Osteoblast (primary cell): ENCODE measurements at regions not wholly inside any gene's neighbourhood (a gene's known extent, or its start where the extent isn't known, plus 50 kb on each side); places are given as distances from the start of the nearest gene placed in this dataset.
"Not testable (repeated sequence)": the region's sequence is repeated elsewhere in the genome, so short reads cannot be mapped to it uniquely, and the experiment has no call there.

Experiments used
- DNase-seq: peaks from one replicate; pipeline ENCODE4 v3.0.0; 2011; ENCODE audit warnings: low spot score, mixed read lengths; ENCODE audit not compliant: insufficient read length; ENCODE audit errors: missing footprints
- H2AFZ ChIP-seq: 2 replicates; pipeline ENCODE4 v1.6.0; 2011; ENCODE audit warnings: mild to moderate bottlenecking, low read length
- H3K27ac ChIP-seq: 2 replicates; pipeline ENCODE4 v1.5.1; 2011; ENCODE audit warnings: mild to moderate bottlenecking, low read depth, low read length, moderate library complexity
- H3K27me3 ChIP-seq: 2 replicates; pipeline ENCODE4 v1.6.0; 2012; ENCODE audit warnings: mild to moderate bottlenecking, control low read depth, inconsistent platforms, low read length, moderate library complexity; ENCODE audit not compliant: insufficient read depth
- H3K36me3 ChIP-seq: 2 replicates; pipeline ENCODE4 v1.5.1; 2011; ENCODE audit warnings: mild to moderate bottlenecking, low read length, control low read depth, moderate library complexity; ENCODE audit not compliant: insufficient read depth
- H3K4me1 ChIP-seq: 2 replicates; pipeline ENCODE4 v1.5.1; 2011; ENCODE audit warnings: mild to moderate bottlenecking, low read length, control low read depth, moderate library complexity; ENCODE audit not compliant: insufficient read depth
- H3K4me2 ChIP-seq: 2 replicates; pipeline ENCODE4 v1.6.0; 2011; ENCODE audit warnings: mild to moderate bottlenecking, low read length; ENCODE audit not compliant: insufficient read depth
- H3K4me3 ChIP-seq: fragments of 200-600 bp; sonication (generic); 3 replicates; pipeline ENCODE4 v1.5.1; 2012; ENCODE audit warnings: mild to moderate bottlenecking, low read length, inconsistent platforms; ENCODE audit not compliant: insufficient read depth
- H3K79me2 ChIP-seq: 2 replicates; pipeline ENCODE4 v1.6.0; 2012; ENCODE audit warnings: mild to moderate bottlenecking, low read length, control low read depth, inconsistent platforms; ENCODE audit not compliant: insufficient read depth
- H3K9me3 ChIP-seq: 2 replicates; pipeline ENCODE4 v1.5.1; 2011; ENCODE audit warnings: low read depth, low read length, control low read depth
- H4K20me1 ChIP-seq: 2 replicates; pipeline ENCODE4 v1.6.0; 2012; ENCODE audit warnings: mild to moderate bottlenecking, low read length, control low read depth; ENCODE audit not compliant: insufficient read depth
- TF ChIP-seq, protein P1 (sequence below): IDR thresholded peaks from 2 replicates; pipeline ENCODE4 v1.5.1; 2011; ENCODE audit warnings: mild to moderate bottlenecking, low read depth, low read length, moderate library complexity; ENCODE audit errors: extremely low read depth

GRCh38 chr2:16972276-16972675 lies 306.6 kb upstream of the CYRIA start:
- DNase-seq: no peak
- Histone ChIP-seq H3K9me3 (no peaks in the 10 kb centered on the region), H2AFZ (no peak overlapping the region), H3K4me2 (no peak overlapping the region), H3K36me3 (no peaks in the 10 kb centered on the region), H3K79me2 (no peaks in the 10 kb centered on the region), H3K4me1 (no peaks in the 10 kb centered on the region), H3K27ac (no peak overlapping the region), H4K20me1 (no peaks in the 10 kb centered on the region), H3K27me3 (no peaks in the 10 kb centered on the region), H3K4me3 (no peak overlapping the region)
- TF ChIP-seq, protein P1, sequence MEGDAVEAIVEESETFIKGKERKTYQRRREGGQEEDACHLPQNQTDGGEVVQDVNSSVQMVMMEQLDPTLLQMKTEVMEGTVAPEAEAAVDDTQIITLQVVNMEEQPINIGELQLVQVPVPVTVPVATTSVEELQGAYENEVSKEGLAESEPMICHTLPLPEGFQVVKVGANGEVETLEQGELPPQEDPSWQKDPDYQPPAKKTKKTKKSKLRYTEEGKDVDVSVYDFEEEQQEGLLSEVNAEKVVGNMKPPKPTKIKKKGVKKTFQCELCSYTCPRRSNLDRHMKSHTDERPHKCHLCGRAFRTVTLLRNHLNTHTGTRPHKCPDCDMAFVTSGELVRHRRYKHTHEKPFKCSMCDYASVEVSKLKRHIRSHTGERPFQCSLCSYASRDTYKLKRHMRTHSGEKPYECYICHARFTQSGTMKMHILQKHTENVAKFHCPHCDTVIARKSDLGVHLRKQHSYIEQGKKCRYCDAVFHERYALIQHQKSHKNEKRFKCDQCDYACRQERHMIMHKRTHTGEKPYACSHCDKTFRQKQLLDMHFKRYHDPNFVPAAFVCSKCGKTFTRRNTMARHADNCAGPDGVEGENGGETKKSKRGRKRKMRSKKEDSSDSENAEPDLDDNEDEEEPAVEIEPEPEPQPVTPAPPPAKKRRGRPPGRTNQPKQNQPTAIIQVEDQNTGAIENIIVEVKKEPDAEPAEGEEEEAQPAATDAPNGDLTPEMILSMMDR: no peak

DNA sequence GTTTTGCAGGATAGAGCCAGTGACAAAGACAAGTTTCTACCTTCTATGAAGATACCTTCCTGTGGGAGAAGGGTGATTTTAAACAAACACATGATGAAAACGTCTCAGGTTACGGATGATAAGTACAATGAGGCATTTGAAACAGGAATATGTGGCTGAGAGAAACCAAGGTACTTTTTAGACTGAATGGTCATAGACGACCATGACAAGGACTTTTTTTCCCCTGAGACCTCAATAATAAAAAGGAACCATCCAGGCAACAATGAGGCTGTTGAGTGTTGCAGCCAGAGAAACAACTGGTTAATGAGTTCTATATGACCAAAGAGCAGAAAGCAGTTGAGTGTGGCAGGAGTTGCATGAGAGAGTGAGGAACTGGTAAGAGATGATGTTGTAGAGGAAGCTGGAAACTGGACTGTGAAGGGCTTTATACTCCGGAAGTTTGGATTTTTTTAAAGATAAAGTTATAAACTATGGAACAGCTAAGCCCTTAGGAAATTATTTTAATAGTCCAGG lies 306.1 kb upstream of the CYRIA start:
- H3K4me2 ChIP-seq: no peak overlapping the region
- TF ChIP-seq, protein P1: no peak
- DNase-seq: no peak
- no peaks in the 10 kb centered on the region for H3K36me3 ChIP-seq
- H3K4me1 ChIP-seq: no peaks in the 10 kb centered on the region
- H3K4me3 ChIP-seq: no peak overlapping the region
- H4K20me1 ChIP-seq: no peaks in the 10 kb centered on the region
- H2AFZ ChIP-seq: no peak overlapping the region
- no peaks in the 10 kb centered on the region for H3K9me3 ChIP-seq
- no peak overlapping the region for H3K27ac ChIP-seq
- H3K79me2 ChIP-seq: no peaks in the 10 kb centered on the region
- no peaks in the 10 kb centered on the region for H3K27me3 ChIP-seq

DNA sequence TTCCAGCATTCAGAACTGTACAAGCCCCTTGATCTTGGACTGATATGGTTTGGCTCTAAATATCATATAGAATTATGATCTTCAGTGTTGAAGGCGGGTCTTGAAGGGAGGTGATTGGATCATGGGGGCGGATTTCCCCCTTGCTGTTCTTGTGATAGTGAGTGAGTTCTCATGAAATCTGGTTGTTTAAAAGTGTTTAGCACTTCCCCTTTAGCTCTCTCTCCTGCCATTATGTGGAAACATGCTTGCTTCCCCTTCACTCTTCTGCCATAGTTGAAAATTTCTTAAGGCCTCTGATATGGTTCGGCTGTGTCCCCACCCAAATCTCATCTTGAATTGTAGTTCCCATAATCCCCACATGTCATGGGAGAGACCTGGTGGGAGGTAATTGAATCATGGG lies 305.3 kb upstream of the CYRIA start:
- H3K4me1 ChIP-seq, H3K27me3 ChIP-seq, H3K27ac ChIP-seq, H2AFZ ChIP-seq, H3K4me3 ChIP-seq, H3K36me3 ChIP-seq, H3K4me2 ChIP-seq, DNase-seq, H3K9me3 ChIP-seq, H3K79me2 ChIP-seq, H4K20me1 ChIP-seq: not testable (repeated sequence)

DNA sequence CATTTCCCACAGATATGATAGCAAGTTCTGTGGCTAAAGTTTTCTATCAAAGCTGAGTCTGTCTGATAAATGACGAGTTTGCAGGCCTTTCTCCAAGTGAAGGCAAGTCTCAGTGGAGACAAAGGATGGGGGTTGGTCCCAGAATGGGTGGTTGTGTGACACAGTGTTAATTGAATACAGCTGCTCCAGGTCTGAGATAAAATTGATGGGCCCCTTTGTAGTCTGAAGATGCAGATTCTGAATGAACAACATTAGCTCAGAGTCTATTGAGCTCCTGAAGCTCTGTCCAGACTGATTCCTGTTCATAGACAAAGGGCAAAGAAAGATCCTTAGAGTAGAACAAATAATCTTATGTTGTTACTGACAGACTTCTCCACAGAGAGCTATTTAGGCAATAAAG lies 296.9 kb upstream of the CYRIA start:
- Histone ChIP-seq H3K4me2 (no peak overlapping the region), H3K4me1 (no peaks in the 10 kb centered on the region), H3K36me3 (no peaks in the 10 kb centered on the region), H2AFZ (no peak overlapping the region), H3K79me2 (no peaks in the 10 kb centered on the region), H3K27ac (no peak overlapping the region), H3K4me3 (no peak overlapping the region), H4K20me1 (no peaks in the 10 kb centered on the region), H3K9me3 (peaks cover 2% of the 10 kb centered on the region), H3K27me3 (no peaks in the 10 kb centered on the region)
- no peak for DNase-seq
- TF ChIP-seq, protein P1: no peak
